ENCODE measurements at regions not wholly inside any gene's neighbourhood (a gene's known extent, or its start where the extent isn't known, plus 50 kb on each side); places are given as distances from the start of the nearest gene placed in this dataset.

DNA sequence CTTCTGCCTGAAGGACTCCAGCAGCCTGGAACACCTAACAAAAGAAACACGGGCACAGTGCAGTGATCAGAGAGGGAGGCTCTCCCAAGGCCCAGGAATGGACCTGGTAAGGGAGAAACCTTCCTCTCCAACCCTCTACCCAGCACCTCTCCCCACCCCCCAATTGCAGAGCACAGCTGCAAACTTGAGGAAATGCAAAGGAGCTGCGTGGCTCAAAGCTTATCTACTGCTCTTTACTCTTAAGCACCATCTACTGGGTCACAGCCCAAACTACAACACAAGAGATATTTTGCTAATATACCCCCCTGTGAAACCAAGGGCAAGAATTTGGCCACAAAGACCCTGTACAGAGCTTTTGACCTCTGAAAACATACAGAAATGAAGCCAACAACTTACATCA lies 328.3 kb downstream of the OXSM start:
- TF ChIP-seq, protein P1, sequence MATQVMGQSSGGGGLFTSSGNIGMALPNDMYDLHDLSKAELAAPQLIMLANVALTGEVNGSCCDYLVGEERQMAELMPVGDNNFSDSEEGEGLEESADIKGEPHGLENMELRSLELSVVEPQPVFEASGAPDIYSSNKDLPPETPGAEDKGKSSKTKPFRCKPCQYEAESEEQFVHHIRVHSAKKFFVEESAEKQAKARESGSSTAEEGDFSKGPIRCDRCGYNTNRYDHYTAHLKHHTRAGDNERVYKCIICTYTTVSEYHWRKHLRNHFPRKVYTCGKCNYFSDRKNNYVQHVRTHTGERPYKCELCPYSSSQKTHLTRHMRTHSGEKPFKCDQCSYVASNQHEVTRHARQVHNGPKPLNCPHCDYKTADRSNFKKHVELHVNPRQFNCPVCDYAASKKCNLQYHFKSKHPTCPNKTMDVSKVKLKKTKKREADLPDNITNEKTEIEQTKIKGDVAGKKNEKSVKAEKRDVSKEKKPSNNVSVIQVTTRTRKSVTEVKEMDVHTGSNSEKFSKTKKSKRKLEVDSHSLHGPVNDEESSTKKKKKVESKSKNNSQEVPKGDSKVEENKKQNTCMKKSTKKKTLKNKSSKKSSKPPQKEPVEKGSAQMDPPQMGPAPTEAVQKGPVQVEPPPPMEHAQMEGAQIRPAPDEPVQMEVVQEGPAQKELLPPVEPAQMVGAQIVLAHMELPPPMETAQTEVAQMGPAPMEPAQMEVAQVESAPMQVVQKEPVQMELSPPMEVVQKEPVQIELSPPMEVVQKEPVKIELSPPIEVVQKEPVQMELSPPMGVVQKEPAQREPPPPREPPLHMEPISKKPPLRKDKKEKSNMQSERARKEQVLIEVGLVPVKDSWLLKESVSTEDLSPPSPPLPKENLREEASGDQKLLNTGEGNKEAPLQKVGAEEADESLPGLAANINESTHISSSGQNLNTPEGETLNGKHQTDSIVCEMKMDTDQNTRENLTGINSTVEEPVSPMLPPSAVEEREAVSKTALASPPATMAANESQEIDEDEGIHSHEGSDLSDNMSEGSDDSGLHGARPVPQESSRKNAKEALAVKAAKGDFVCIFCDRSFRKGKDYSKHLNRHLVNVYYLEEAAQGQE (IDR thresholded peaks at IDR 0.05; ENCODE audit: low read depth, low read length), result no peak
- TF ChIP-seq ASH2L (IDR thresholded peaks at IDR 0.05; ENCODE audit: borderline replicate concordance, low read depth) (no peak), PAX8 (IDR thresholded peaks at IDR 0.05) (no peak), POLR2A (IDR thresholded peaks at IDR 0.05; ENCODE audit: low read depth, low read length) (no peak), KDM1A (IDR thresholded peaks at IDR 0.05; ENCODE audit: borderline replicate concordance) (no peak), EED (IDR thresholded peaks at IDR 0.05; ENCODE audit: low read depth) (no peak), GABPA (IDR thresholded peaks at IDR 0.05; ENCODE audit: low read depth) (no peak), SUZ12 (IDR thresholded peaks at IDR 0.05; ENCODE audit: unreplicated experiment) (no peak)
- TF ChIP-seq, protein P2, sequence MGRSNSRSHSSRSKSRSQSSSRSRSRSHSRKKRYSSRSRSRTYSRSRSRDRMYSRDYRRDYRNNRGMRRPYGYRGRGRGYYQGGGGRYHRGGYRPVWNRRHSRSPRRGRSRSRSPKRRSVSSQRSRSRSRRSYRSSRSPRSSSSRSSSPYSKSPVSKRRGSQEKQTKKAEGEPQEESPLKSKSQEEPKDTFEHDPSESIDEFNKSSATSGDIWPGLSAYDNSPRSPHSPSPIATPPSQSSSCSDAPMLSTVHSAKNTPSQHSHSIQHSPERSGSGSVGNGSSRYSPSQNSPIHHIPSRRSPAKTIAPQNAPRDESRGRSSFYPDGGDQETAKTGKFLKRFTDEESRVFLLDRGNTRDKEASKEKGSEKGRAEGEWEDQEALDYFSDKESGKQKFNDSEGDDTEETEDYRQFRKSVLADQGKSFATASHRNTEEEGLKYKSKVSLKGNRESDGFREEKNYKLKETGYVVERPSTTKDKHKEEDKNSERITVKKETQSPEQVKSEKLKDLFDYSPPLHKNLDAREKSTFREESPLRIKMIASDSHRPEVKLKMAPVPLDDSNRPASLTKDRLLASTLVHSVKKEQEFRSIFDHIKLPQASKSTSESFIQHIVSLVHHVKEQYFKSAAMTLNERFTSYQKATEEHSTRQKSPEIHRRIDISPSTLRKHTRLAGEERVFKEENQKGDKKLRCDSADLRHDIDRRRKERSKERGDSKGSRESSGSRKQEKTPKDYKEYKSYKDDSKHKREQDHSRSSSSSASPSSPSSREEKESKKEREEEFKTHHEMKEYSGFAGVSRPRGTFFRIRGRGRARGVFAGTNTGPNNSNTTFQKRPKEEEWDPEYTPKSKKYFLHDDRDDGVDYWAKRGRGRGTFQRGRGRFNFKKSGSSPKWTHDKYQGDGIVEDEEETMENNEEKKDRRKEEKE (IDR thresholded peaks at IDR 0.05), result no peak
- TF ChIP-seq, protein P3, sequence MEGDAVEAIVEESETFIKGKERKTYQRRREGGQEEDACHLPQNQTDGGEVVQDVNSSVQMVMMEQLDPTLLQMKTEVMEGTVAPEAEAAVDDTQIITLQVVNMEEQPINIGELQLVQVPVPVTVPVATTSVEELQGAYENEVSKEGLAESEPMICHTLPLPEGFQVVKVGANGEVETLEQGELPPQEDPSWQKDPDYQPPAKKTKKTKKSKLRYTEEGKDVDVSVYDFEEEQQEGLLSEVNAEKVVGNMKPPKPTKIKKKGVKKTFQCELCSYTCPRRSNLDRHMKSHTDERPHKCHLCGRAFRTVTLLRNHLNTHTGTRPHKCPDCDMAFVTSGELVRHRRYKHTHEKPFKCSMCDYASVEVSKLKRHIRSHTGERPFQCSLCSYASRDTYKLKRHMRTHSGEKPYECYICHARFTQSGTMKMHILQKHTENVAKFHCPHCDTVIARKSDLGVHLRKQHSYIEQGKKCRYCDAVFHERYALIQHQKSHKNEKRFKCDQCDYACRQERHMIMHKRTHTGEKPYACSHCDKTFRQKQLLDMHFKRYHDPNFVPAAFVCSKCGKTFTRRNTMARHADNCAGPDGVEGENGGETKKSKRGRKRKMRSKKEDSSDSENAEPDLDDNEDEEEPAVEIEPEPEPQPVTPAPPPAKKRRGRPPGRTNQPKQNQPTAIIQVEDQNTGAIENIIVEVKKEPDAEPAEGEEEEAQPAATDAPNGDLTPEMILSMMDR (IDR thresholded peaks at IDR 0.05 in 2 of 3, conservative IDR thresholded peaks at IDR 0.05 in 1 of 3; ENCODE audit: control insufficient read depth in 2 of 3, extremely low read depth in 1 of 3, insufficient read depth in 1 of 3, low read depth in 3 of 3, low read length in 3 of 3), result peak; percentile 43 to 49 (median 44); a peak in 5 of 6 replicates
- TF ChIP-seq, protein P4, sequence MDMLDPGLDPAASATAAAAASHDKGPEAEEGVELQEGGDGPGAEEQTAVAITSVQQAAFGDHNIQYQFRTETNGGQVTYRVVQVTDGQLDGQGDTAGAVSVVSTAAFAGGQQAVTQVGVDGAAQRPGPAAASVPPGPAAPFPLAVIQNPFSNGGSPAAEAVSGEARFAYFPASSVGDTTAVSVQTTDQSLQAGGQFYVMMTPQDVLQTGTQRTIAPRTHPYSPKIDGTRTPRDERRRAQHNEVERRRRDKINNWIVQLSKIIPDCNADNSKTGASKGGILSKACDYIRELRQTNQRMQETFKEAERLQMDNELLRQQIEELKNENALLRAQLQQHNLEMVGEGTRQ (IDR thresholded peaks at IDR 0.05; ENCODE audit: borderline replicate concordance, low read depth, low read length), result no peak
- TF ChIP-seq, protein P5, sequence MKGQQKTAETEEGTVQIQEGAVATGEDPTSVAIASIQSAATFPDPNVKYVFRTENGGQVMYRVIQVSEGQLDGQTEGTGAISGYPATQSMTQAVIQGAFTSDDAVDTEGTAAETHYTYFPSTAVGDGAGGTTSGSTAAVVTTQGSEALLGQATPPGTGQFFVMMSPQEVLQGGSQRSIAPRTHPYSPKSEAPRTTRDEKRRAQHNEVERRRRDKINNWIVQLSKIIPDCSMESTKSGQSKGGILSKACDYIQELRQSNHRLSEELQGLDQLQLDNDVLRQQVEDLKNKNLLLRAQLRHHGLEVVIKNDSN (IDR thresholded peaks at IDR 0.05; ENCODE audit: borderline replicate concordance, extremely low read length, insufficient read depth, low read depth, low read length), result no peak
